ENCODE measurements at regions not wholly inside any gene's neighbourhood (a gene's known extent, or its start where the extent isn't known, plus 50 kb on each side); places are given as distances from the start of the nearest gene placed in this dataset.

- no peak overlapping the region for H3K4me3 ChIP-seq (ENCODE audit: low read length)
- TF ChIP-seq CTCF (conservative IDR thresholded peaks at IDR 0.05; ENCODE audit: low read depth, low read length) = no peak
- peak; percentile 18 for DNase-seq (ENCODE audit: low read depth)
These were observed 112.3 kb upstream of the RPS6KA2 start for GRCh38 chr6:166739117-166739975.

- H3K4me3 ChIP-seq (ENCODE audit: low read length) = no peak overlapping the region
- DNase-seq (ENCODE audit: low read depth) = no peak
- TF ChIP-seq CTCF (conservative IDR thresholded peaks at IDR 0.05; ENCODE audit: low read depth, low read length) = no peak
These were observed 111.5 kb upstream of the RPS6KA2 start for GRCh38 chr6:166738386-166739116.

GRCh38 chr6:166737261-166737660 is 110.2 kb upstream of the RPS6KA2 start:
- TF ChIP-seq CTCF (conservative IDR thresholded peaks at IDR 0.05; ENCODE audit: low read depth, low read length) = no peak
- H3K4me3 ChIP-seq (ENCODE audit: low read length) = no peak overlapping the region
- peak; percentile 65 for DNase-seq (ENCODE audit: low read depth)

- no peak overlapping the region for H3K4me3 ChIP-seq (ENCODE audit: low read length)
- TF ChIP-seq CTCF (conservative IDR thresholded peaks at IDR 0.05; ENCODE audit: low read depth, low read length) = no peak
- peak; percentile 40 for DNase-seq (ENCODE audit: low read depth)
These were observed 109.6 kb upstream of the RPS6KA2 start for GRCh38 chr6:166736634-166737033.

- no peak for TF ChIP-seq CTCF (conservative IDR thresholded peaks at IDR 0.05; ENCODE audit: low read depth, low read length)
- DNase-seq (ENCODE audit: low read depth) = no peak
- no peak overlapping the region for H3K4me3 ChIP-seq (ENCODE audit: low read length)
These were observed 106.8 kb upstream of the RPS6KA2 start for GRCh38 chr6:166733900-166734299.

- no peak for DNase-seq (ENCODE audit: low read depth)
- no peak for TF ChIP-seq CTCF (conservative IDR thresholded peaks at IDR 0.05; ENCODE audit: low read depth, low read length)
- no peak overlapping the region for H3K4me3 ChIP-seq (ENCODE audit: low read length)
These were observed 102.6 kb upstream of the RPS6KA2 start for GRCh38 chr6:166729658-166730057.

Measured in retinal pigment epithelial cell (primary cell).